ENCODE measurements at regions not wholly inside any gene's neighbourhood (a gene's known extent, or its start where the extent isn't known, plus 50 kb on each side); places are given as distances from the start of the nearest gene placed in this dataset.

DNA sequence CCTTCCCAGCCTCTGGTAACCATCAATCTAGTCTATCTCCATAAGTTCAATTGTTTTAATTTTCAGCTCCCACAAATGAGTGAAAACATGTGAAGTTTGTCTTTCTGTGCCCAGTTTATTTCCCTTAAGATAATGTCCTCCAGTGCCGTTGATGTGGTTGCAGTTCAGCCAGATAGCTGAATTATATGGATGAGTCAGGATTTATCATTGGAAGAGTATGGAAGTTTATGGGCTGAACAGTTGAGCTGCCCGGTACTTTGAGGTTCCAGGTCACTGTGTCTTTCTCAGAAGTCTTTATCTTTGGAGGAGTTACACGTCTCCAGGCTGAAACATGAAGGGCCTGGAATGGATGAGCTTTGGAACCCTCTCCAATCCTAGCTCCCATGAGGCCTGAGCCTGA, 120.1 kb downstream of the ASCL4 start:
- no peak for DNase-seq

DNA sequence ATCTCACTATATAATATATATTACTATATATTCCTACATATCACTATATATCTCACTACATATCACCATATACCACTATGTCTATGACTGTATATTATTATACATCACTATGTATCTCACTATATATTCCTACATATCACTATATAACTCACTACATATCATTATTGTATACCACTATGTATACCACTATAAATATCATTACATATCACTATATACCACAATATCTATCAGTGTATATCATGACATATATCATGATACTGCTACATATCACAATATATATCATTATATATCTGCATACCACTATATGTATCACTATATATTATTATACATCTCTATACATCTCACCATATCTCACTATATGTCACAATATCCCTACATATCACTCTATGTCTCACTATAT, 121.5 kb downstream of the ASCL4 start:
- no peak for DNase-seq

DNA sequence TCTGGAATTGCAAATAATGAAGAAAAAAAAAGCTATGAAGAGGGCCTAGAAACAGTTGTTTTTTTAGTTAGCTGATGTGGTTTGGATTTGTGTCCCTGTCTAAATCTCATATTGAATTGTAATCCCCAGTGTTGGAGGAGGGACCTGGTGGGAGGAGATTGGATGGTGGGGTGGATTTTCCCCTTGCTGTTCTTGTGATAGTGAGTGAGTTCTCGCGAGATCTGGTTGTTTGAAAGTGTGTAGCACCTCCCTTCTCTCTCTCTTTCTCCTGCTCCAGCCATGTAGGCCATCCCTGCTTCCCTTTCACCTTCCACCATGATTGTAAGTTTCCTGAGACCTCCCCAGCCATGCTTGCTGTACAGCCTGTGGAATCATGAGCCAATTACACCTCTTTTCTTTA, 126.1 kb downstream of the ASCL4 start:
- DNase-seq: no peak

DNA sequence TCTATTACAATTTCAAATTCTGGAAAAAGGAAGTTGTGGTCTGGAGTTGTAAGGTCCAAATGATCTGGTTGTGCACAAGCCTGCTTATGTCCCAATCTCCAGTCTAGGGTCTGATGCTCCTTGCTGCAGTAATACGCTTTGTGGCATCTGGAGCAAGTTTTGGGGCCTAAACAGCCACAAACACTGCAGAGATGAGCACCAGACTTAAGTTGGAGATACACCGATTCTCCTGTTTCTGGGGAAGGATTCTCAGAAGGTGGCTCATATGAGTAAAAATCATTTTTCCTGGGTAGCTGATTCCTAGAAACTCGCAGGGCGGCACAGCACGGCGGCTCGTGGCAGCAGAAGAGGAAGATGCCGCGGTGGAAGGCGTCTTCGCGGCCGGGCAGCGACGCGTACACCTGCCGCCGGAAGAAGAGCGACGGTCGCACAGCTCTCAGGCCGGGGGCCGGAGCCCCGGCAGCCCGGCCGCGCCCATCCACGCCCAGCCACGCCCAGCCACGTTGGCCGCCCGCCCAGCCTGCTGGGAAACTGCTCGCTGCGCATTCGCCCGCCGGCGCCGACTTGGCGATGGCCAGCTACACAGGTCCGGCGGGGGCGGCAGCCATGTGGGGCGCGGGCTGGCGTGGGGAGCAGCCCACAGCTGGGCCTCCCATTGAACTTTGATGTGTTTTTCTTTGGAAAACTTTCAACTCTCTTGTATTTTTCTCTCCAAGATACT, 129.0 kb downstream of the ASCL4 start:
- no peak for DNase-seq

DNA sequence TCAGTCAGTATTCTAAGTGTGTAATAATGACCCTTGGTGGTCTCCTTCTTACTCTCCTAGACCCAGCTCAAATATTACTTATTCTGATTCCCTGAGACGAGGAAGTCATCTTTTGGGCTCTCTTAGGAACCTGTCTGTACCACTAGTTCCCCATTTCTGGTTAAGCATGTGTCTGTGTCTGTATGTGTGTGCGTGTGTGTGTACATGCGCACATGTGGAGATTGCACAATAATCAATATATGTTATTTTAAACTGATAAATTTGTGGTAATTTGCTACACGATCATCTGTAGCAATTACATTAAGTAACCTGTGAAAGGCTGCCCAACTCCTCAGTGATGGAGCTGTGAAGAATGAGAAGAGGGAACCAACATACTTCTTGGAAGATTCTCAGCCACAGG, 132.2 kb downstream of the ASCL4 start:
- no peak for DNase-seq

DNA sequence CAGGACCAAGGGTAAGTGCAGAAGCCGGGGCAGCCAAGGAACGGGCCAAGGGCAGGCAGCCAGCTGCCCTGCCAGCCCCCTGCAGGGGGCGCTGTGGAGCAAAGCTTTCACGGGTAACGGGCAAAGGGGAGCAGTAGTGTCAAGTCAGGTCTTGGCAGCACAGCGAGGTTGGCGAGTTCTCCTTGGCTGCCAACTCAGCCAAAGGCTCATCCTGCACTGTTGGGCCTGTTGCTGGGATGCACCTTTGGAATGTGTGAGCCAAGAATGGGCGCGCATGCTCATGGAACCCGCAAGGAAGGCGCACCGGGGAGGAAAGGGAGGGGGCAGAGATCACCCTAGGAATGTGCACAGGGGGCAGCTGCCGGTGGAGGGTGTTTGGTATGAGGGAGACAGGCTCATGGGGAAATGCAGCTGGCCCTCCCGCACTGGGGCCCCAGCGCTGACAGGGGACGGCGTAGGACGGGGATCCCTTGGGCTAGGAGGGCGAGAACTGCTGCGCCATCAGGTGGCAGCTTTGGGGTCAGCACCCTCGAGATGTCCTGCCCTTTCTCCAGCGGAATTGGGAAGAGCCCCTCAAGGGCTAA, 138.0 kb downstream of the ASCL4 start:
- peak; percentile 30 for DNase-seq

DNA sequence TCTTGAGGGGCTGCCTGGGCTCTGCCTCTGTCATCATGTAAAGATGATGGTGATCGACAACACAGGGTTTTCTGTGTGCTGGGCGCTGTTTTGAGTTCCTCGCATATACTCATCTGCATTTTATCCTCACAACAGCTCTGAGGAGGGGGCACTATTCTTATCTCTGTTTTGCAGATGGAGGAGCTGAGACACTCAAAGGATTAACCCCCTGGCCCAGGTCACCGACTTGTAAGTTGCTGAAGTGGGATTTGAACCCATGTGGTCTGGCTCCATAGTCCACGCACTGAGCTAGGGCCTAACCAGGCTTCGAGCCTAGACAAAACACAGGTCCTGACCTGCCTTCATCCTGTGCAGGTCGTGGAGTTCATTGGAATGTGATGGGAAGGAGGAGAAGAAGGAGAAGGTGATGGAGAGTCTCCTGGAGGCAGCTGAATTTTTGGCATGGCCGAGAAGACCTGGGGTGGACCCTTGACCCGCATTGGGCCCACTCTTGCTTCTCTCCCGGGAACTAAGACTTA, 140.0 kb downstream of the ASCL4 start:
- DNase-seq: no peak

DNA sequence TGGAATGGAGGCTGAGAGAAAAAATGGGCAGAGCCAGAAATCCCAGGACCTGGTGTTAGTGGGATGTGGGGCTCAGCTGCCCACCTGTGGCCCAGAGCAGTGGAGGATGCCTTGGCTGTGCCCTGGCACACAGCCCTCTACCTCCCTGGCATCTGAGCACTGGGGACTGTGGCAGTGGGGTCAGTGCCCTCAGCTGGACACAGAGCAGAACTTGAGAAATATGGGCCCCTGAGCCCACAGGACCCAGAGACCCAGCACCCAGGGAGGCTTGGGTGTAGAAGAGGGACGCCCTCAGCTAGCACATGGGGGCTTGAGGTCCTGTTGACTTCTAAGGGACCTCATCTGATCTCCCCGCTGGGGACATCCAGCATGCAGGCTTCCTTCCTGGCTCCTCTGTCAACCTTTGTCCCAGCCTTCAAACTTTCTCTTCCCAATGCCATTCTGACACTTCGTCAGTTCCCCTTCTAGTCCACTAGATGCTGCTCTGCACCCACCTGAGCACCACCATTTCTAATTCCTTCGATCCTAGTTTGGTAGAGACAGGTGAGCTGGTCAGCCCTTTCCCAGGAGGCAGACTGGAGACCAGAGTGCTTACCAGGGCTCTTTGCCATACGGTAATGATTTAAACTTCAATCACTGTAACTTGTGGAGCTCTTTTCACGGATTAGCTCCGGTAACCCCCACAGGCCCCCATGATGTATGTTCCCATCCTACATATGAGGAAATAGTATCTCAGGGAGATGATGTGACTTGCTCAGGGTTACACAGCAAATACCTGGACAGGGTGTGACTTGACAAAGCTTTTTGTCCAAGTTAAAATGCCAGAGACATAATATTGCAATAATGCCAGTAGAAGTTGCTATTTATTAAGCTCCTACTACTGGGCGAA, 143.7 kb downstream of the ASCL4 start:
- DNase-seq: no peak

DNA sequence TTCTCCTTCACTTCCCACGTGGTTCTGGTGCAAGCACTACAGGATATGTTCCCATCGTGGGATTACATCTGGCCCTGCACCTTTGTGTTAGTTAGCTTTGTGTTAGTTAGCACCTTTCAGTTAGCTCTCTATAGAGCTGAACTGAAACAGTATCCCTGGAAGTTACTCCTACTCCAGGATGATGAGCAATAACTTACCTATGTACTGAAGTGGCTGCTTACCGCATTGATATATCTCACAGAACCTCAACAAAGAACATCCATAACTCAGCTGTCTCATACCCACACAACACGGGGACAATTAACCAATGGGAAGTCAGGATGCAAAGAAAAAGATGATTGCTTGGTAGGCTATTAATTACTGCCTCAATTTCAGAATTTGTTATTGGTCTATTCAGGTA, 146.6 kb downstream of the ASCL4 start:
- no peak for DNase-seq

DNA sequence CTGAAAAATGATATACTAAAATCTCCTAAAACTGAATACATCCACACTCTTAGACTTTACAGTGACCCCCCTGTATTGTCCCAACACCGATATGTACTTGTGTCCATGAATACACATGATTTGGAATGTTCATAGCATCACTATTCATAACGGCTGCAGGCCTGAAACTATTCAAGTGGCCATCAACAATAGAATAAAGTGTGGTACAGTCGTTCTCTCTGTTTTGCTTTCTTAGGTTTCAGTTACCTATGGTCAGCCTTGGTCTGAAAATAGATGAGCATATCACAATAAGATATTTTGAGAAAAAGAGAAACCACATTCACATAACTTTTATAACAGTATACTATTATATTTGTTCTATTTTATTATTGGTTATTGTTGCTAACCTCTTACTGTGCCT, 150.6 kb downstream of the ASCL4 start:
- DNase-seq: no peak

DNA sequence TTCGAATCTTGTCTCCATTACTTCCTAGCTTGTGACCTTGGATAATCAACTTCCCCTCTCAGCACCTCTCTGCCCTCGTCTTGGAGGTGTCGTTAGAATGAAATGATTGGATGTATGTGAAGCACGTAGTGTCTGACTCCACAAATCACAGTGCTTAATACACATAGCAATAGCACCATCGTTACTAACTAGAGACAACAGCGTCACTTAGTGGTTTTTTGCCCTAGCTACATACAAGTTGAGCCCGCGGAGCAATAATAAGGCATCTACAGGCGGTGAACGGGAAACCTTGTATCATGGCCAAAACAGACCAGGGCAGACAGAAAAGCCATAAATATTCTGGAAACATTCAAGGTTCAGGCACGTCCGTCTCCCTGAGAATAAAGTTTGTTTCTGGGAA, 154.9 kb downstream of the ASCL4 start:
- DNase-seq: no peak

DNA sequence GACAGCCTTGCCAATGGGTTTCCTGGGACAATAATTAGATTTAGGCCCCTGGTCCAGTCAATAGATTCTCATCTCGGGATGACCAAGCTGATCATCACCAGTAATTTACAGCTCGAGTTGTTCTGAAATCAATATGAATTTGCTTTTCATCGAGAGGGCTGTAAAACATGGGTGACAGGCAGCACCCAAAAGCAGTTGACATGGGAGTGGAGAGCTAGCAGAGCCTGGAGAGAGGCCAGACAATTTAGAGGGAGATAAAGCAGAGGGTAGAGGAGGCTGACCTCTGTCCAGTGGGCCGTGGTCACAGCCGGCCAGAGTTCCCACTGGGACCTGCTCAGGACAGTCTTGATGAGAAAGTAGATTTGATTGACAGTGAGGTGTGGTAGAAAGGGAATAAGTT, 157.3 kb downstream of the ASCL4 start:
- DNase-seq: no peak

DNA sequence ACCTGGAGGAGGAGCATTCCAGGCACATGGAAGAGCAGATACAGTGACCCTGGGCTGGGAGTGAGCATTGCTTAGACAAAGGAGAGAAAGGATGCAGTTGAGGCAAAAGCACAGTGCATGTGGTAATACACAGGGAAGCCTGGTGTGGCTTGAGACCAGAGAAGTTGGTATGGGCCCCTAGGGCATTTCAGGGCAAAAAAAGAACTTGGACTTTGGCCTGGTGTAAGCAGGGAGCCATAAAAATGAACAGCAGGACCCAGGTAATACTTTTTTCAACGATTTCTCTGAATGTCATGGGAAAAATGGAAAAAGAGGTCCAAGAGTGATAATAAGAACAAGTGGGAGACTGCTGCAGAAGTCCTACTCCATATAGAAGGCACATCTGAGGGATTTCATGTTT, 163.9 kb downstream of the ASCL4 start:
- DNase-seq: no peak

DNA sequence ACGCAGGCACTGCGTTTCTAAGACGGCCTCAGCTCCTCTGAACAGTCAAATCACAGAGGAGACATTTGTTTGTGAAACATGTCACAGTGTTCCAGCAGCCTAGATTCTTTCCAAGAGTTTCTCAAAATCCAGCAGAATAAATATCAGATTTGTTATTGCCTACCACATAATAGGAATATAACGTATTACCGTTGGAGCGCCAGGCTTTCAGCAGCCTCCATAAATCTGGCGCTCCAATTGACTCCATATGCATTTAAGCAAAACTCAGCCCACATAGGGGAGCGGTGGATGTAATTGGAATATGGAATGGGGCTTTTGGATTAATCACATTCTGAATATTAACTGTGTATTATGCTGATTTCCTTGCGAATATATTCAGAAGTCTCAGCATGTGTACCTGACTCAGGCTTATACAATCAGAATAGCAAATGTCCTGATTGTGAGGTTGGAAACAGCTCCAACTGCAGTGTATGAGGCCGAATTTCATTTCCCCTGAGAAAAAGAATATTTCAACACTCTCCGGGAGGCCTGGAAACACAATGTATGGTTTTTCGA, 174.0 kb downstream of the ASCL4 start:
- DNase-seq: no peak

DNA sequence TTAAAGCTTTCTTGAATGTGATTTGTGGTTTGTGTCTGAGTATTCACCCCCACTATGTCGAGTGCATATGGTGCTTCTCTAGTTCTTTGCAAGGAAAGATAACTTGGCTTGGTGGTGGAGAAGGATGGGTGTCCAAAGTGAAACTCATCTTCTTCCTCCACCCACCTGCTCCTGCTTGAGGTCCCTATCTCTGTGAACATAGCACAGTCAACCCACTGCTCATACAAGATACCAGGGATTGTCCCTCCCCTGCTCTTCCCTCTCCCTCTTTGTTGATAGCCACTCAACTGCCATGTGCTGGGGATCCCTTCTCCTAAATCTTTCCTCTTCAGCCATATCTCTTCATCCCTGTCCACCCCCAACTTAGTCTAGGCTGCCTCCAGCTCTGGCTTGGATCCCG, 176.5 kb downstream of the ASCL4 start:
- no peak for DNase-seq

DNA sequence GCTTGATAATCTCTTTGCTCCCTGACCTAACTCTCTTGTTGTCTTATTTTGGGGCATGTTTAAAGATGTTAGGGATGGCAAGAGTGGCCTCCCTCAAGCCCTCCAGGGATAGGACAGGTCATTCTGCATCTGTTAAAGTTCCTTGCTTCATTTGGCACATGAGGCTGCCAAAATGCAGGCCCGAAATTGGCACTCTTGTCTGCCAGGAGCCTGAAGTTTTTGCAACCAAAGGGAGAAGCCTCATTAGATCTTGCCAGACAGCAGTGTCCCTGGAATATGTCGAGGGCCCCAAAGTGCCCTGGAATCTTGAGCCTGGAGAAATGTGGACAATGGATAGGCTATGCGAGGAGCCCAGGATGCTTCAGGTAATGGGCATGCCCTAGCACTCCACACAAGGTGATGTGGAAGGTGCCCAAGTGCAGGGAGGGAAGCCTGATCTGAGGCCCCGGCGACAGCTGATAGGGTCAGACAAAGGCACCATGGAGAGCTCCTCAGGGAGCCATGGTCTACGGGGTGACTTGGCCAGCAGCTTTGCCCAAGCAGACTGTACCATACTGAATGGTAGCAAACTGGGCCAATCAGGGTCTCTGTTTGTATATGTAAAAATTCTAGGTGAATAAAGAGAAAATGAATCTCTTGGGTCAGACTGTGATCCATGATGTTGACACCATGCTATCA, 173.0 kb upstream of the WSCD2 start:
- DNase-seq: no peak

DNA sequence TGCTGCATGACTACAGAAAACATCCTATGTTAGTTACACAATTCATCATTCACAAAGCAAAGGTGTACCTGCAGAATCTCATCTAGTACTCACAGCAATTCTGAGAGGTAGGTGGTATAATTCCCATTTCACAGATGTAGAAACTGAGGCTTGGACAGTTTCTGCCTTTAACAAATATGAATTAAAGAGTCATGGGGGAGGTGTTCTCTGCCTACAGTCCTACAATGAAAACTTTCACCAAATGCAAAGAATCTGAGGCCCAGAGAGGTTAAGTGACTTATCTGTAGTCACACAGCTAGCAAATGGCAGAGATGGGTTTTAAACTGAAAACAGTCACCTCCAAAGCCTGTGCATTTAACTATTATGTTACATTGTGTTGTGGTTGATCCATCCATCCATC, 171.6 kb upstream of the WSCD2 start:
- no peak for DNase-seq

DNA sequence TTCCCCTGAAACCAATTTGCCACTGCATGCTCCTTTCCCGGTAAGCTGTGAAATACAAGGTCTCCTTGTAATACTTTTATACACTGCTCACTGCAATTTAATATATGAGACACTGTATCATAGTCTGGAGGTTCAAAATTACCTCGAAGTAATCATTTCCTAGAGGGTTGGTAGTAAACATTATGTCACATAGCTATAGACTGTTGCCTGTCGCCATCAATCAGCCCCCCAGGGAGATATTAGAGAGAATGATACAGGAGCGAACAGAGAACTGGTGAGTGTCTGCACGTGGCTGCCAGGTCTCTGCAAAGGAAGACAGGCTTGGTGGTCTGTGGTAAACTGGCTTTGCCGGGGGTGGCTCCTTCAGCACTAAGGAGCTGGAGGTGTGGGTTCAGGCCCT, 165.5 kb upstream of the WSCD2 start:
- no peak for DNase-seq

DNA sequence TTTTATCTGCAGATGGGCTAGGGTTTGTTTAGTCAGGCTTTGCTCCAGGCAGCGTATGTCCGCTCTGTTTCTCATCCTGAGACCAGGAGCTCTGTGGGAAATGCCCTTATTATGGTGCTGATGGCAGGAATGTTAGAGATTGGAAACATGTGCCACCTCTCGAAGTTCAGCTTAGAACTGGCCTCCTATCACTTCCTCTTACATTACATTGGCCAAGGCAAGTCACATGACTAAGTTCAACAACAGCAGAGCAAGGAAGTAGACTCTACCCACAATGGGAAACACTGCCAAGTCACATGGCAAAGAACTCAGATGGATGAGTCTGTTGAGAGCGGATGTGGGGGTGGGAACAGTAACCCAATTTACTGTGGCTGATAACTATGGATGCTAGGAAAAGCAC, 161.9 kb upstream of the WSCD2 start:
- DNase-seq: no peak

DNA sequence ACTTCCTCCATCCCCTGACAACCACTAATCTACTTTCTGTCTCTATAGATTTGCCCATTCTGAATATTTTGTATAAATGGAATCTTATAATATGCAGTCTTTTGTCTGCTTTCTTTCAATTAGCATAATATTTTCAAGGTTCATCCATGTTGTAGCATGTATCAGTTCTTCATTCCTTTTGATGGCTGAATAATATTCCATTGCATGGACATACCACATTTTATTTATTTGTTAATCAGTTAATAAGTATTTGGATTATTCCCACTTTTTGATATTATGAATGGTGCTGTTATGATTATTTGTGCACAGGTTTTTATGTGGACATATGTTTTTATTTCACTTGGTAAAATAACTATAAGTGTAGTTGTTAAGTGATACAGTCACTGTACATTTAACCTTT, 155.1 kb upstream of the WSCD2 start:
- DNase-seq: no peak

DNA sequence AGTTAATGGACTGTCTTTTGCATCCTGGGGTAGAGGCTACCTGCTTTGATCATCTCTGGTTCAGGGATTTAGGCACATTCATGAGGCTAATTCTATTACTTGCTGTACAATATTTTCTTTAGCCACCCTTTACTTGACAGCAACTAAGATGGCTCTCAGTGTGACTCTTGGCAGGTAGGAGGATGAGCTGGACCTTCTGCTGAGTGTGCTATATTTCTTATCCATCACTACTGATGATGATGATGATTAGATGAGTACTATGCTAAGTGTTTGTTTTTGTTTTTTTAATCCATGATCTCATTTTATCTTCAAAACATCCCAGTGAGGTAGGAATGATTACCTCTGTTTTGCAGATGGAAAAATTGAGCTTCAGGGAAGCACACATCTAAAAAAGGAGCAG, 152.8 kb upstream of the WSCD2 start:
- no peak for DNase-seq

DNA sequence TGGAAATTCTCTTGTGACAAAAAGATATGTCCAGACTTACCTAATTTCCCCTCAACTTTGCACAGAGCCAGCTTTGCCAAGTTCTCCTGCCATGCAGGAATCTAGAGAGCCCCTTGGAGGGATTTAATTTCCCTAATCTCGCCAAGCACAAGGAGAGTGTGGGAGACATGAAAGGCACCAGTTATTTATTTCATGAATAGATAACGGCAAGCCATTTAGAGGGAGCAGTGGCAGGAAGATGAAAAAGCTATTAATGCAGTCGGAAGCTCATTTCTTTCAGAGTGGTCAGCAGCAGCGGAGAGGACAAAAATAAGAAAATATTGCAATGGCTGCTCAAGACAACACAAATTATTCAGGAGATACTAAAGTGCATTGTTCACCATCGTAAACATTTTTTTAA, 150.9 kb upstream of the WSCD2 start:
- DNase-seq: no peak

DNA sequence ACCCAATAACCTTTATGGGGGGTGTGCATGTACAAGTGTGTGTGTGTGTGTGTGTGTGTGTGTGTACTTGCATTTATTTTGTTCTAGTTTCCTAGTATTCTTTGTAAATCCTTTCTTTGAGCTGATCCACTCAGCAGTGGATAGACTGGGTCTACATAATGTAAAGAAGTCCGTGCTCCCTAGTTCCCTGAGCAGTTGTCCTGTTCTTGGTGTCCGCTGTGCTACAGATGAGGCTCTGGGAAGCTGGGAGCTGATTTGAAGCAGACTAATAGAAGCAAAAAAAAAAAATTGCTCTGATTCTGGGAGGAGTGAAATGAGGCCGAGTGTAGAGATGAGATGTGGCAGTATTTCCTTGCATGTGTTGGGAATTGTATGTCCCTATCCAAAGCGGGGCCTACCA, 150.4 kb upstream of the WSCD2 start:
- no peak for DNase-seq

Data from activated CD4-positive, alpha-beta T cell treated with anti-CD3 and anti-CD28 coated beads for 1 hour (primary cell).